MM.1S (cell line): ENCODE measurements at regions not wholly inside any gene's neighbourhood (a gene's known extent, or its start where the extent isn't known, plus 50 kb on each side); places are given as distances from the start of the nearest gene placed in this dataset.

Experiments used
- DNase-seq: peaks from one replicate; pipeline ENCODE4 v3.0.0-alpha.2; 2015
- H2AFZ ChIP-seq: fragments of 300-600 bp; sonication (generic); 2 replicates; pipeline ENCODE4 v1.6.0; 2016; ENCODE audit warnings: antibody characterized with exemption, low read length
- H3F3A ChIP-seq: fragments of 300-600 bp; sonication (generic); 2 replicates; pipeline ENCODE4 v1.6.1; 2016; ENCODE audit warnings: mild to moderate bottlenecking, antibody characterized with exemption, low read length, moderate library complexity, mixed read lengths; ENCODE audit not compliant: insufficient read depth
- H3K27ac ChIP-seq: fragments of 300-600 bp; sonication (generic); 2 replicates; pipeline ENCODE4 v1.5.1; 2016; ENCODE audit warnings: mild to moderate bottlenecking, low read length
- H3K27me3 ChIP-seq: fragments of 300-600 bp; sonication (generic); replicated peaks from 2 replicates; pipeline ENCODE4 v1.6.0; 2016; ENCODE audit warnings: low read length; ENCODE audit not compliant: insufficient read depth
- H3K36me3 ChIP-seq: fragments of 300-600 bp; sonication (generic); replicated peaks from 2 replicates; pipeline ENCODE4 v1.6.1; 2016; ENCODE audit warnings: mild to moderate bottlenecking, low read length, mixed read lengths; ENCODE audit not compliant: insufficient read depth
- H3K4me1 ChIP-seq: fragments of 300-600 bp; sonication (generic); 2 replicates; pipeline ENCODE4 v1.6.1; 2016; ENCODE audit warnings: low read length, mixed read lengths
- H3K4me2 ChIP-seq: fragments of 300-600 bp; sonication (generic); 2 replicates; pipeline ENCODE4 v1.6.0; 2016; ENCODE audit warnings: low read depth, low read length
- H3K4me3 ChIP-seq: fragments of 300-600 bp; sonication (generic); 2 replicates; pipeline ENCODE4 v1.5.1; 2016; ENCODE audit warnings: low read length, mixed read lengths
- H3K79me2 ChIP-seq: fragments of 300-600 bp; sonication (generic); 2 replicates; pipeline ENCODE4 v1.6.1; 2016; ENCODE audit warnings: mixed run types, low read length, mixed read lengths
- H3K9ac ChIP-seq: fragments of 300-600 bp; sonication (generic); 2 replicates; pipeline ENCODE4 v1.6.1; 2016; ENCODE audit warnings: low read length, mixed read lengths
- H3K9me2 ChIP-seq: fragments of 300-600 bp; sonication (generic); replicated peaks from 2 replicates; pipeline ENCODE4 v1.6.1; 2016; ENCODE audit warnings: mild to moderate bottlenecking, low read length, mixed read lengths; ENCODE audit not compliant: insufficient read depth
- H3K9me3 ChIP-seq: fragments of 300-600 bp; sonication (generic); replicated peaks from 2 replicates; pipeline ENCODE4 v1.6.1; 2016; ENCODE audit warnings: mild to moderate bottlenecking, low read length, mixed read lengths; ENCODE audit not compliant: insufficient read depth
- H4K20me1 ChIP-seq: fragments of 300-600 bp; sonication (generic); 2 replicates; pipeline ENCODE4 v1.6.1; 2016; ENCODE audit warnings: mild to moderate bottlenecking, low read length, moderate library complexity, mixed read lengths; ENCODE audit not compliant: insufficient read depth
- EZH2 ChIP-seq: fragments of 300-600 bp; sonication (generic); optimal IDR thresholded peaks from 2 replicates; pipeline ENCODE3; 2017; ENCODE audit warnings: low read depth, mild to moderate bottlenecking, antibody characterized with exemption, low read length, mixed read lengths
- EZH2phosphoT487 ChIP-seq: fragments of 300-600 bp; sonication (generic); IDR thresholded peaks from 2 replicates; pipeline ENCODE4 v1.6.1; 2018; ENCODE audit warnings: antibody characterized with exemption, low read length
- TF ChIP-seq, protein P1 (sequence below): fragments of 300-600 bp; sonication (generic); IDR thresholded peaks from 2 replicates; pipeline ENCODE4 v1.5.1; 2016; ENCODE audit warnings: antibody characterized with exemption, low read length, mixed read lengths

DNA sequence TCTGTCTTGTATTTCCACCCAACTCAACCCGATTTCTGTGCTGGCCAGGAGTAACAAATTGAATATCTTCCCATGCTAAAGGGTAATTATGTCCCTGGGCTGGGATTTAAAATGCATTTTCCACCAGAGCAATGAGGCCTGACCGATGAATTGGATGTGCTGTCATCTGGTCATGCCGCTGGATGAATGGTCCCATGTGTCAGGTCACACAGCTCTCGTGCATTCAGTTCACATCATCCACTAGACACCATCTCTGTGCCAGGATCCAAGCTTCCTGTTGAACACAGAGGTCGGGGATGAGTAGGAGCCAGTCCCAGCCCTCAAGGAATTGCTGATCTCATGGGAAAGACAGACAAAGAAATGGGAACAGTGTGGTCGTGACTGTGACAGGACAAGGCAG lies 200.8 kb downstream of the ADRA2A start:
- H3K4me2 ChIP-seq, result no peak overlapping the region
- no peaks in the 10 kb centered on the region for H3K9me3 ChIP-seq
- DNase-seq, result no peak
- H3K36me3 ChIP-seq, result no peaks in the 10 kb centered on the region
- H3K9me2 ChIP-seq, result no peaks in the 10 kb centered on the region
- no peak overlapping the region for H3K9ac ChIP-seq
- H2AFZ ChIP-seq, result no peak overlapping the region
- TF ChIP-seq EZH2phosphoT487 (no peak), EZH2 (no peak)
- TF ChIP-seq, protein P1, sequence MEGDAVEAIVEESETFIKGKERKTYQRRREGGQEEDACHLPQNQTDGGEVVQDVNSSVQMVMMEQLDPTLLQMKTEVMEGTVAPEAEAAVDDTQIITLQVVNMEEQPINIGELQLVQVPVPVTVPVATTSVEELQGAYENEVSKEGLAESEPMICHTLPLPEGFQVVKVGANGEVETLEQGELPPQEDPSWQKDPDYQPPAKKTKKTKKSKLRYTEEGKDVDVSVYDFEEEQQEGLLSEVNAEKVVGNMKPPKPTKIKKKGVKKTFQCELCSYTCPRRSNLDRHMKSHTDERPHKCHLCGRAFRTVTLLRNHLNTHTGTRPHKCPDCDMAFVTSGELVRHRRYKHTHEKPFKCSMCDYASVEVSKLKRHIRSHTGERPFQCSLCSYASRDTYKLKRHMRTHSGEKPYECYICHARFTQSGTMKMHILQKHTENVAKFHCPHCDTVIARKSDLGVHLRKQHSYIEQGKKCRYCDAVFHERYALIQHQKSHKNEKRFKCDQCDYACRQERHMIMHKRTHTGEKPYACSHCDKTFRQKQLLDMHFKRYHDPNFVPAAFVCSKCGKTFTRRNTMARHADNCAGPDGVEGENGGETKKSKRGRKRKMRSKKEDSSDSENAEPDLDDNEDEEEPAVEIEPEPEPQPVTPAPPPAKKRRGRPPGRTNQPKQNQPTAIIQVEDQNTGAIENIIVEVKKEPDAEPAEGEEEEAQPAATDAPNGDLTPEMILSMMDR, result no peak
- no peak overlapping the region for H3K4me3 ChIP-seq
- no peaks in the 10 kb centered on the region for H4K20me1 ChIP-seq
- H3K27me3 ChIP-seq, result no peaks in the 10 kb centered on the region
- no peaks in the 10 kb centered on the region for H3K79me2 ChIP-seq
- no peak overlapping the region for H3K27ac ChIP-seq
- H3K4me1 ChIP-seq, result no peaks in the 10 kb centered on the region
- H3F3A ChIP-seq, result no peaks in the 10 kb centered on the region

DNA sequence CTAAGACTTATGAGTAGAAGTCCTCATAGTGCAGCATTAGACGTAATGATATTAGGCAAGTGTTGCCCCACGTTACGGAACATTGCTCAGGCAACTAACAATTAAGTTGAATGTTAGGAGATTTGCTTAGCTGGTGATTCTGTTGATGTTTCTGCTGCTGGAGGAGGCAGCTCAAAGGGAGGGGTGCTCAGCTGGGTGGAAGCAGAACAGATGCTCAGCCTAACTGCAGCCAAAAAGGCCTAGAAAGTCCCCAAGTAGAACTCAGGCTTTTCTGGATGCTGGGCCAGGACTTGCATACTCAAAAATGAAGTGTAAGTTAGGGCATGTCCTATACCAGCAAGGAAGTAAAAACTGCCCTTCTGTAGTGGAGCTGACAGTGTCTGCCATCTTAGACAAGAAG lies 201.4 kb downstream of the ADRA2A start:
- Histone ChIP-seq H3K4me2 (no peak overlapping the region), H3K9me2 (no peaks in the 10 kb centered on the region), H3F3A (no peaks in the 10 kb centered on the region), H3K27me3 (no peaks in the 10 kb centered on the region), H4K20me1 (no peaks in the 10 kb centered on the region), H3K79me2 (no peaks in the 10 kb centered on the region), H3K9ac (no peak overlapping the region), H3K27ac (no peak overlapping the region), H2AFZ (no peak overlapping the region), H3K4me1 (no peaks in the 10 kb centered on the region), H3K36me3 (no peaks in the 10 kb centered on the region), H3K9me3 (no peaks in the 10 kb centered on the region), H3K4me3 (no peak overlapping the region)
- DNase-seq, result no peak
- TF ChIP-seq, protein P1, result no peak
- no peak for TF ChIP-seq EZH2
- TF ChIP-seq EZH2phosphoT487, result no peak

DNA sequence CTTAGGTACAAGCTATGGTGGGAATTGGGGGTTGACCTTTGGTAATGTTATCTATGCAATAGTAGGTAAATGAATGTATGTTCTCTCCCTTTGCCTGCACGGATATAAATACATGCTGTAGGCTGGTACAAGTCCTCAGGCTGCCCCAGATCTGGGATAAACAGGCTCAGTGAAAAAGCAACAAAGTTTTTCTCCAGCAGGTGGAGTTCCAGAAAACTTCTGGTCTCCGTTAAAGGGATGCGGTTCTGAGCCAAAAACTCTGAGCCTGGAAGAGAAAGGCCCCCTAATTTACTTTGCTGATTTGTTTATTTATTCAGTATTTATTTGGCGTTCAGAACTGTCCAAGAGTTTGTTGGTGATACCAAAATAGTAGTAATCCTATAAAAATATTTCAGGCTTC lies 204.7 kb downstream of the ADRA2A start:
- Histone ChIP-seq H3K4me3 (no peak overlapping the region), H3K4me1 (no peaks in the 10 kb centered on the region), H3K9me3 (no peaks in the 10 kb centered on the region), H4K20me1 (no peaks in the 10 kb centered on the region), H3K27me3 (no peaks in the 10 kb centered on the region), H3K9me2 (no peaks in the 10 kb centered on the region), H3K9ac (no peak overlapping the region), H3K27ac (no peak overlapping the region), H3F3A (no peaks in the 10 kb centered on the region), H3K4me2 (no peak overlapping the region), H3K36me3 (no peaks in the 10 kb centered on the region), H2AFZ (no peak overlapping the region), H3K79me2 (no peaks in the 10 kb centered on the region)
- no peak for DNase-seq
- TF ChIP-seq EZH2phosphoT487, result no peak
- TF ChIP-seq, protein P1, result no peak
- TF ChIP-seq EZH2, result no peak
